Neural crest cell (in vitro differentiated cells): ENCODE measurements at regions not wholly inside any gene's neighbourhood (a gene's known extent, or its start where the extent isn't known, plus 50 kb on each side); places are given as distances from the start of the nearest gene placed in this dataset.
"Not testable (repeated sequence)": the region's sequence is repeated elsewhere in the genome, so short reads cannot be mapped to it uniquely, and the experiment has no call there.

Experiments used
- DNase-seq: peaks from one replicate; pipeline ENCODE4 v3.0.0; 2021; ENCODE audit warnings: low read depth, mixed read lengths, low spot score
- H3K27ac Mint-ChIP-seq: one replicate; pipeline ENCODE4 v1.8.0; 2021; ENCODE audit warnings: mild to moderate bottlenecking, mixed read lengths; ENCODE audit not compliant: unreplicated experiment
- H3K27me3 Mint-ChIP-seq: 2 replicates; pipeline ENCODE4 v1.8.0; 2021; ENCODE audit warnings: low read depth, mild to moderate bottlenecking, mixed read lengths
- H3K36me3 Mint-ChIP-seq: 2 replicates; pipeline ENCODE4 v1.8.0; 2021; ENCODE audit warnings: low read depth, mild to moderate bottlenecking, mixed read lengths
- H3K4me1 Mint-ChIP-seq: 2 replicates; pipeline ENCODE4 v1.8.0; 2021; ENCODE audit warnings: mixed read lengths
- H3K4me3 Mint-ChIP-seq: one replicate; pipeline ENCODE4 v1.8.0; 2021; ENCODE audit warnings: mild to moderate bottlenecking, mixed read lengths
- H3K9me3 Mint-ChIP-seq: 2 replicates; pipeline ENCODE4 v1.8.0; 2021; ENCODE audit warnings: mixed read lengths
- CTCF ChIP-seq: fragments of 200-600 bp; sonication (generic); conservative IDR thresholded peaks from 2 replicates; pipeline ENCODE4 v1.5.0; 2021; ENCODE audit warnings: antibody characterized with exemption, mild to moderate bottlenecking

DNA sequence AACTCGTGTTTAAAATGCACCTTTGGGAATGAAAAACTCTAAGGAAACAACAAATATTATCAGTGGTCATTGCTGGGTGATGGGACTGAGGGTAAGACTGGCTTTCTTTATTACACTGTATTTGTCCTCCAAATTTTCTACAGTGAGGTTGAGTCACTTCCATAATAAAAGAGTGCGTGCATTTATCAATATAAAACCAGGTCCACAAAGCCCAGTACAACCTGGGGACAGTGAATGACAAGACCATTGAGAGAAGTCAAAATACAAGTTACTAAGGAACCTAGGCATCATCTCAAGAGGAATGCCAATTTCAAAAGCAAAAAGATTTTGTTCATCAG is 76.4 kb downstream of the MAGED4 start:
- Mint-ChIP-seq H3K36me3 (no peaks in the 10 kb centered on the region), H3K4me1 (peaks cover 21% of the 10 kb centered on the region), H3K27me3 (peaks cover 11% of the 10 kb centered on the region), H3K4me3 (peak overlapping the region; percentile 98), H3K27ac (peak overlapping the region; percentile 100), H3K9me3 (peaks cover 2% of the 10 kb centered on the region)
- DNase-seq: no peak
- no peak for TF ChIP-seq CTCF

GRCh38 chrX:52261463-52262194 is 76.9 kb downstream of the MAGED4 start:
- Mint-ChIP-seq H3K27ac (peak overlapping the region; percentile 100), H3K4me3 (peak overlapping the region; percentile 98), H3K9me3 (peaks cover 2% of the 10 kb centered on the region), H3K27me3 (peaks cover 11% of the 10 kb centered on the region), H3K4me1 (peaks cover 21% of the 10 kb centered on the region), H3K36me3 (no peaks in the 10 kb centered on the region)
- peak; percentile 97 for TF ChIP-seq CTCF
- DNase-seq: peak; percentile 75

DNA sequence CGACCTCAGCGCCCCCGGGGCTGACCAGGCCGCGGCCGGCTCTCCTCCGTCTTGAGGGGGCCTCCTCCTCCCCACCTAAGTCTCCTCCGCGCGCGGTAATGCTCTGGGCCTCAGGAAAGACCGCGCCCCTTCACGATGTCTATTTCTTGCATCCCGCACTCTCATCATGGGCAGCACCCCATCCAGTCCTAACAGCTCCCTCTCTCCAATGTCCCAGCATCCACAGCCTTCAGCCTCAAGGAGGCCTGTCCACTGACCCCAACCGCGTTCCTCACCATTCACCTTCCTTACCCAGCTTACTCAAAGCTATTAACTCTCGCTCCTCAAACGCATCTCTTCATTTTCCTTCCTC is 77.5 kb downstream of the MAGED4 start:
- no peaks in the 10 kb centered on the region for H3K36me3 Mint-ChIP-seq
- peaks cover 2% of the 10 kb centered on the region for H3K9me3 Mint-ChIP-seq
- peak overlapping the region; percentile 79 for H3K27ac Mint-ChIP-seq
- TF ChIP-seq CTCF: no peak
- peaks cover 9% of the 10 kb centered on the region for H3K27me3 Mint-ChIP-seq
- H3K4me3 Mint-ChIP-seq: peak overlapping the region; percentile 98
- peaks cover 21% of the 10 kb centered on the region for H3K4me1 Mint-ChIP-seq
- DNase-seq: no peak

DNA sequence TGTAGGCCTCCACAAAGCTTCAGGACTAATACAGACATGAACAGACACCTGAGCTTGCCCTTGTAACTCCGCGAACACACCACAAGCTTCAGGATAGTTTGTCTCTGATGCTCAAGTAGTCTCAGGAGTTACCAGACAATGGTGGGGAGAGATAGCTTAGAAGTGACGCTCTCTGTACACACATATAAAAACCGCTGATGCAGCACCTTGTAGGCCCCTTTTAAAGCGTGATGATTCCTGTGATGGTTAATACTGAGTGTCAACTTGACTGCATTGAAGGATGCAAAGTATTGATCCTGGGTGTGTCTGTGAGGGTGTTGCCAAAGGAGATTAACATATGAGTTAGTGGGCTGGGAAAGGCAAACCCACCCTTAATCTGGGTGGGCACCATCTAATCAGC is 78.7 kb downstream of the MAGED4 start:
- DNase-seq: no peak
- Mint-ChIP-seq H3K36me3 (no peaks in the 10 kb centered on the region), H3K27me3 (no peaks in the 10 kb centered on the region), H3K4me1 (peaks cover 21% of the 10 kb centered on the region), H3K4me3 (no peak overlapping the region), H3K27ac (peak overlapping the region; percentile 29), H3K9me3 (peaks cover 2% of the 10 kb centered on the region)
- TF ChIP-seq CTCF: no peak

- no peaks in the 10 kb centered on the region for H3K36me3 Mint-ChIP-seq
- no peak for TF ChIP-seq CTCF
- H3K9me3 Mint-ChIP-seq: peaks cover 2% of the 10 kb centered on the region
Measured at GRCh38 chrX:52265713-52266112, 81.0 kb downstream of the MAGED4 start.

GRCh38 chrX:52268502-52268901 is 83.8 kb downstream of the MAGED4 start:
- DNase-seq, H3K9me3 Mint-ChIP-seq, H3K4me3 Mint-ChIP-seq, H3K36me3 Mint-ChIP-seq, H3K4me1 Mint-ChIP-seq, H3K27ac Mint-ChIP-seq: not testable (repeated sequence)
- H3K27me3 Mint-ChIP-seq: peaks cover 16% of the 10 kb centered on the region

More at GRCh38 chrX:52265713-52266112, 81.0 kb downstream of the MAGED4 start:
- H3K27ac Mint-ChIP-seq: no peak overlapping the region
- no peak overlapping the region for H3K4me3 Mint-ChIP-seq
- H3K4me1 Mint-ChIP-seq: peaks cover 19% of the 10 kb centered on the region
- H3K27me3 Mint-ChIP-seq: no peaks in the 10 kb centered on the region
- DNase-seq: no peak
